B cell (primary cell): ENCODE measurements at regions not wholly inside any gene's neighbourhood (a gene's known extent, or its start where the extent isn't known, plus 50 kb on each side); places are given as distances from the start of the nearest gene placed in this dataset.
"Not testable (repeated sequence)": the region's sequence is repeated elsewhere in the genome, so short reads cannot be mapped to it uniquely, and the experiment has no call there.

Experiments
- ATAC-seq: fragments of 200-7000 bp; cut with Tn5 transposase; one replicate; pipeline ENCODE4 v1.10.0; 2021; ENCODE audit warnings: low read depth, mild to moderate bottlenecking, moderate number of reproducible peaks, moderate library complexity
- CTCF ChIA-PET: fragments of 350-600 bp; sonication (Branson Sonifier 250); formaldehyde crosslinking; loops from one replicate; lab custom pipeline; 2021; ENCODE audit warnings: antibody characterized with exemption, inconsistent platforms; lab: Charles Lee
- POLR2A ChIA-PET: fragments of 350-600 bp; sonication (Branson Sonifier 250); formaldehyde crosslinking; loops from one replicate; lab custom pipeline; 2021; ENCODE audit warnings: antibody characterized with exemption; lab: Charles Lee
- DNase-seq: peaks from one replicate; pipeline ENCODE4 v3.0.0; 2013
- H2AFZ ChIP-seq: 2 replicates; pipeline ENCODE4 v1.6.1; 2012; ENCODE audit warnings: mild to moderate bottlenecking, low read depth, low read length; ENCODE audit not compliant: insufficient read depth, poor library complexity, severe bottlenecking
- H3K27ac ChIP-seq, 2 donors: 1 replicate in 1 of 2; 2 replicates in 1 of 2; pipeline ENCODE4 v1.5.1; 2012 to 2013; ENCODE audit warnings: low read length in 2 of 2, mild to moderate bottlenecking in 2 of 2, moderate library complexity in 1 of 2
- H3K27me3 ChIP-seq, 4 experiments: fragments of 200-600 bp in 1 of 4; sonication (generic) in 1 of 4; replicated peaks in 1 of 4; 1 replicate in 2 of 4; 2 replicates in 2 of 4; pipeline versions ENCODE4 v1.6.1 to v1.7.0; 2013 to 2016; ENCODE audit warnings: low read length in 3 of 4, mild to moderate bottlenecking in 2 of 4, mixed read lengths in 1 of 4, moderate library complexity in 1 of 4; ENCODE audit not compliant: insufficient read depth in 4 of 4, control insufficient read depth in 3 of 4; ENCODE audit errors: control extremely low read depth in 1 of 4
- H3K36me3 ChIP-seq, 2 experiments: replicated peaks in 1 of 2; 1 replicate in 1 of 2; 2 replicates in 1 of 2; pipeline versions ENCODE4 v1.6.1 to v1.7.1; 2013; ENCODE audit warnings: low read length in 1 of 2; ENCODE audit not compliant: insufficient read depth in 2 of 2, control insufficient read depth in 1 of 2; ENCODE audit errors: control extremely low read depth in 1 of 2, extremely low read depth in 1 of 2
- H3K4me1 ChIP-seq, 2 donors: fragments of 200-600 bp in 1 of 2; sonication (generic) in 1 of 2; 1 replicate in 1 of 2; 2 replicates in 1 of 2; pipeline versions ENCODE4 v1.5.1 to v1.6.1; 2013 to 2017; ENCODE audit warnings: low read length in 2 of 2; ENCODE audit not compliant: control insufficient read depth in 2 of 2, insufficient read depth in 2 of 2
- H3K4me2 ChIP-seq: replicated peaks from 2 replicates; pipeline ENCODE3; 2012; ENCODE audit warnings: mild to moderate bottlenecking, low read depth, low read length; ENCODE audit not compliant: poor library complexity, severe bottlenecking
- H3K4me3 ChIP-seq, 5 experiments: fragments of 200-600 bp in 1 of 5; sonication (generic) in 1 of 5; 1 replicate in 3 of 5; 2 replicates in 2 of 5; pipeline versions ENCODE4 v1.5.1 to v1.7.0; 2011 to 2016; ENCODE audit warnings: low read length in 4 of 5, mild to moderate bottlenecking in 4 of 5, low read depth in 2 of 5, control low read depth in 1 of 5, moderate library complexity in 1 of 5; ENCODE audit not compliant: insufficient read depth in 1 of 5; ENCODE audit errors: control extremely low read depth in 1 of 5, extremely low read depth in 1 of 5
- H3K79me2 ChIP-seq: fragments of 200-600 bp; sonication (generic); one replicate; pipeline ENCODE4 v1.6.0; 2016; ENCODE audit warnings: low read length; ENCODE audit not compliant: control insufficient read depth, insufficient read depth
- H3K9ac ChIP-seq: fragments of 200-600 bp; sonication (generic); 2 replicates; pipeline ENCODE4 v1.6.1; 2017; ENCODE audit warnings: mild to moderate bottlenecking, low read length, moderate library complexity
- H3K9me3 ChIP-seq, 3 donors: one replicate each; pipeline versions ENCODE4 v1.6.1 to v1.7.1; 2013; ENCODE audit warnings: low read length in 2 of 3; ENCODE audit not compliant: control insufficient read depth in 2 of 3, insufficient read depth in 1 of 3; ENCODE audit errors: control extremely low read depth in 1 of 3
- H4K20me1 ChIP-seq: 2 replicates; pipeline ENCODE4 v1.6.0; 2012; ENCODE audit warnings: mild to moderate bottlenecking, low read length; ENCODE audit not compliant: insufficient read depth, control insufficient read depth, poor library complexity, severe bottlenecking
- H3K27ac Mint-ChIP-seq: one replicate; pipeline ENCODE4 v1.8.0; 2021; ENCODE audit warnings: mixed read lengths
- H3K27me3 Mint-ChIP-seq: one replicate; pipeline ENCODE4 v1.8.0; 2021; ENCODE audit warnings: mixed read lengths
- H3K4me1 Mint-ChIP-seq: one replicate; pipeline ENCODE4 v1.8.0; 2021; ENCODE audit warnings: mixed read lengths
- H3K4me3 Mint-ChIP-seq: one replicate; pipeline ENCODE4 v1.8.0; 2021; ENCODE audit warnings: mixed read lengths
- H3K9me3 Mint-ChIP-seq: one replicate; pipeline ENCODE4 v1.8.0; 2022; ENCODE audit warnings: mixed read lengths; ENCODE audit not compliant: insufficient read depth
- EZH2 ChIP-seq: IDR thresholded peaks from 2 replicates; pipeline ENCODE4 v1.6.1; 2012; ENCODE audit warnings: borderline replicate concordance, low read depth, mild to moderate bottlenecking, moderate library complexity, low read length; ENCODE audit not compliant: insufficient read depth, poor library complexity, severe bottlenecking
- WGBS: methylation state at CpG from one replicate; pipeline ENCODE4 v1.1.5; 2013; ENCODE audit warnings: missing lambda C conversion rate; ENCODE audit not compliant: insufficient coverage; 5-methylcytosine and 5-hydroxymethylcytosine counted together
- intact Hi-C: fragments of 100-400 bp; cut with micrococcal nuclease; formaldehyde crosslinking; loops from one replicate; pipeline ENCODE4 v1.10.0; 2022
- TF ChIP-seq, protein P1 (sequence below): fragments of 200-600 bp; IDR thresholded peaks from one replicate; pipeline ENCODE4 v1.8.0; 2022; ENCODE audit warnings: antibody characterized with exemption, mild to moderate bottlenecking

DNA sequence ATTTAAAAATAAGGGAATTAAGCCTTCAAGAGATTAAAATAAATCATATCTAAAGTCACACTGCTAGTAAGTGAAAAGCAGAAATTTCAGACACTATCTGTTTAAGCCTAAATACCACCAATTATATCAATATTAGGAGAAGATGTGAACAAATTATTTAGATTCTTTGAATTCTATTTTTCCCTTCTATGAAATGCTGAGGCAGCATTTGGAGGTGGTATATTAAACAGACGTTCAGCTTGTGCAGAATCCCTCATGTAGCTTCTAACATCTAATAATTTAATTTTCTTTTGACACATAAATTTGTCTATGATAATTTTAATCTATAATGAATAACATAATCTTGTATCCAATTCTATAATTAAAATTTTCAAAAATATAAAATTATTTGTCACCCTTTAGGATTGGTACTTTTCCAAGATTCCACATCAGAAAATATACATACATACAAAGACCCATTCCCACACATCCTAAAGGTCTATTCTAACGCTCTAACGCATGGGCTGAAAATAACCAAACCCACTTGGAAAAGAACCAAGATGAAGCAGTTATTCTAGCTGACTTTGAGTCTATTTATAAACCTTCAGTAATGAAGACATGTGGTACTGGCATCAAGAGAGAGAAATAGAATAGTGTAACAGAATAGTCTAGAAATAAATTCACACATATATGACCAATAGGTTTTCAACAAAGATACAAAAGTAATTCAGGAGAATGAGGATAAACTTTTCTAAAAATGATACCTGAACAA, 751.8 kb downstream of the GALC start:
- H3K27ac ChIP-seq = no peak overlapping the region
- H4K20me1 ChIP-seq = no peaks in the 10 kb centered on the region
- no peak overlapping the region for H3K4me3 ChIP-seq
- ATAC-seq (no peak), DNase-seq (no peak)
- H3K4me3 Mint-ChIP-seq = no peak overlapping the region
- H3K27me3 Mint-ChIP-seq = no peaks in the 10 kb centered on the region
- no peak overlapping the region for H3K4me2 ChIP-seq
- no peaks in the 10 kb centered on the region for H3K4me1 Mint-ChIP-seq
- peaks cover 11% of the 10 kb centered on the region for H3K9me3 Mint-ChIP-seq
- no peaks in the 10 kb centered on the region for H3K9me3 ChIP-seq
- intact Hi-C loops = no loop called here
- no peak for TF ChIP-seq EZH2
- TF ChIP-seq, protein P1, sequence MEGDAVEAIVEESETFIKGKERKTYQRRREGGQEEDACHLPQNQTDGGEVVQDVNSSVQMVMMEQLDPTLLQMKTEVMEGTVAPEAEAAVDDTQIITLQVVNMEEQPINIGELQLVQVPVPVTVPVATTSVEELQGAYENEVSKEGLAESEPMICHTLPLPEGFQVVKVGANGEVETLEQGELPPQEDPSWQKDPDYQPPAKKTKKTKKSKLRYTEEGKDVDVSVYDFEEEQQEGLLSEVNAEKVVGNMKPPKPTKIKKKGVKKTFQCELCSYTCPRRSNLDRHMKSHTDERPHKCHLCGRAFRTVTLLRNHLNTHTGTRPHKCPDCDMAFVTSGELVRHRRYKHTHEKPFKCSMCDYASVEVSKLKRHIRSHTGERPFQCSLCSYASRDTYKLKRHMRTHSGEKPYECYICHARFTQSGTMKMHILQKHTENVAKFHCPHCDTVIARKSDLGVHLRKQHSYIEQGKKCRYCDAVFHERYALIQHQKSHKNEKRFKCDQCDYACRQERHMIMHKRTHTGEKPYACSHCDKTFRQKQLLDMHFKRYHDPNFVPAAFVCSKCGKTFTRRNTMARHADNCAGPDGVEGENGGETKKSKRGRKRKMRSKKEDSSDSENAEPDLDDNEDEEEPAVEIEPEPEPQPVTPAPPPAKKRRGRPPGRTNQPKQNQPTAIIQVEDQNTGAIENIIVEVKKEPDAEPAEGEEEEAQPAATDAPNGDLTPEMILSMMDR = no peak
- H3K27ac Mint-ChIP-seq = no peak overlapping the region
- H3K36me3 ChIP-seq = no peaks in the 10 kb centered on the region
- H3K79me2 ChIP-seq = no peaks in the 10 kb centered on the region
- H3K4me1 ChIP-seq = no peaks in the 10 kb centered on the region
- WGBS = no CpG with 5 or more reads among the region's 3 CpGs
- ChIA-PET CTCF (no interaction called here), POLR2A (no interaction called here)
- H2AFZ ChIP-seq = no peak overlapping the region
- no peaks in the 10 kb centered on the region for H3K27me3 ChIP-seq
- H3K9ac ChIP-seq = no peak overlapping the region

DNA sequence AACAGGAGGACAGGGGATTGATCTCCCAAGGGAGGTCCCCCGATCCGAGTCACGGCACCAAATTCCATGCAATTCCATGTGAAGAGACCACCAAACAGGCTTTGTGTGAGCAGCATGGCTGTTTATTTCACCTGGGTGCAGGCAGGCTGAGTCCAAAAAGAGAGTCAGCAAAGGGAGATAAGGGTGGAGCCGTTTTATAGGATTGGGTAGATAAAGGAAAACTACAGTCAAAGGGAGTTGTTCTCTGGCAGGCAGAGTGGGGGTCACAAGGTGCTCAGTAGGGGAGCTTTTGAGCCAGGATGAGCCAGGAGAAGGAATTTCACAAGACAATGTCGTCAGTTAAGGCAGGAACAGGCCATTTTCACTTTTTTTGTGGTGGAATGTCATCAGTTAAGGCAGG, 752.7 kb downstream of the GALC start:
- H4K20me1 ChIP-seq, H3K27ac ChIP-seq, ATAC-seq, H3K27me3 ChIP-seq, DNase-seq, H3K27me3 Mint-ChIP-seq, H2AFZ ChIP-seq, H3K4me3 ChIP-seq, CTCF ChIA-PET, H3K27ac Mint-ChIP-seq, H3K79me2 ChIP-seq, H3K4me3 Mint-ChIP-seq, H3K4me2 ChIP-seq, H3K4me1 Mint-ChIP-seq, H3K36me3 ChIP-seq, POLR2A ChIA-PET, H3K9ac ChIP-seq, H3K9me3 ChIP-seq, intact Hi-C loops, H3K4me1 ChIP-seq: not testable (repeated sequence)
- H3K9me3 Mint-ChIP-seq = peaks cover 11% of the 10 kb centered on the region
- 72% methylated on average over 4 of the region's 5 CpGs for WGBS
